SK-MEL-5 (cell line): ENCODE measurements at regions not wholly inside any gene's neighbourhood (a gene's known extent, or its start where the extent isn't known, plus 50 kb on each side); places are given as distances from the start of the nearest gene placed in this dataset.

Source experiments
- DNase-seq: peaks from one replicate; pipeline ENCODE4 v3.0.0-alpha.2; 2016; ENCODE audit warnings: low read depth, low spot score
- in situ Hi-C: cut with HindIII; loops from 2 replicates; pipeline ENCODE4 v1.10.0; 2016; ENCODE audit warnings: low sequenced_read_pairs, high pct_unique_total_duplicates, low pct_unique_long_range_greater_than_20kb

GRCh38 chr16:65875381-65876055 lies 491.0 kb upstream of the CDH5 start:
- in situ Hi-C loops = no loop called here
- no peak for DNase-seq

DNA sequence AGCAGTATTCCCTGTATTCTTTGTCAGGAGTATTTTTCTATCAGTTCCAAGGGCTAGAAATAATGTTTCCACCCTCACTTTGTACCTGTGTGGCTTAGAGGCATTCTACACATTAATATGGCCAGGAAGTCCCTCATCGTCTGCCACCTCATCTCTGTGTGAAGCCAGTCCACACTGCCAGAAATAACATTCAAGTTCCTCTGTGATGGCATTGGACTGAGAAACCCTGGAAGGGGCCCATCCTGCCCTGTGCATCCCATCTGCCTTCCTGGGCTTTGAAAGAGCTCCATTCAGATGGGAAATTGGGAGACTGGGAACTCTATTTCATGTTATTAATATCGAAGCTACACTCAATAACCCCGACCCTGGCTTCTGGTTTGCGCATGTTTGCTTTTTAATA lies 497.2 kb upstream of the CDH5 start:
- in situ Hi-C loops = no loop called here
- no peak for DNase-seq

- in situ Hi-C loops = no loop called here
- no peak for DNase-seq
Observed at GRCh38 chr16:65867276-65867960, 499.1 kb upstream of the CDH5 start.

- in situ Hi-C loops = no loop called here
- no peak for DNase-seq
Observed at GRCh38 chr16:65863236-65863635, 503.3 kb upstream of the CDH5 start.

GRCh38 chr16:65861131-65861731 lies 505.3 kb upstream of the CDH5 start:
- DNase-seq = no peak
- in situ Hi-C loops = no loop called here

DNA sequence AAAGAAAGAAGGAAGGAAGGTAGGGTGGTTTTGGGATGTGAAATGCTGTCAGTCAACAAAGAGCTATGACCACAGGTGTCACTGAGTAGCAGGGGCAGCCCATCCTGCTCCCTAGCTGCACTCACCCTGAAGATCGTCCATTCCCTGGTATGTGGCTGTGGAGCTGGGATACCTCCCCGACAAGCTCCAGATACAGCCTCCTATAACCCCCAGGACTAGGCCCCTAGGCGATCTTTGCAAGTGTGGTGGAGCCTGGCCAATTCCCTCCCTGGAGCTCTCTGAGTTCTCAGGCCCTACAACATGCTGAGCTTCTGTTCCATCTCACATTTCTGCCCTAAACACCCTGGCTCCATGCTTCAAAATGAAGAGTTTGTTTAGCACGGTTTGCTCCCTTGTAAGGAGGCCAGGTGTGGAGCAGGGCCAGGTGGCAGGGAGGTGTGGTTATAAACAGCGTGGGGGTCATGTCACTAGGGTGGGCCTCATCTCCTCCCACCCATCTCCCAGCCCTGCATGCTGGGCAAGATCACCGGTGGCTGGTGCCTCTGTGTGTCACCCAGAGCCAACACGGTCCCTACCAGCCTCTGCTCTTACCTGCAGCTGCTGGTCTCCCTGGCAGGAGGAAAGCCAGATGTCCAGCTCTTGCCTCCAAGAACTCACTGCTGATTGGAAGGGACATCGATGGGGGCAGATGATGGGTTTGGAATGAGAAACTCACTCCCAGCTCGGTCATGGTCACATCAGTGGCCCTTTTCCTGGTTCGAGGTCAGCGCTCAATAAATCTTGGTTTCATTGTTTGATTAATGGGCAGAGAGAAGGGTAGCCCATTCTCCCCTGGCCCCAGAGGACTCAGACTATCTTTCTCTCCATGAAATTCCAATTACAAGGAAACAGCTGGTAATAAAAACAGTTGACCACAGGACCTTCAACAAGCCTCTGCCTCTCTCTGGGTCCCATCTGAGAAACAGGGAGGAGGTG lies 511.0 kb upstream of the CDH5 start:
- no peak for DNase-seq
- in situ Hi-C loops = no loop called here

- DNase-seq = no peak
- in situ Hi-C loops = no loop called here
Observed at GRCh38 chr16:65846210-65846602, 520.3 kb upstream of the CDH5 start.

DNA sequence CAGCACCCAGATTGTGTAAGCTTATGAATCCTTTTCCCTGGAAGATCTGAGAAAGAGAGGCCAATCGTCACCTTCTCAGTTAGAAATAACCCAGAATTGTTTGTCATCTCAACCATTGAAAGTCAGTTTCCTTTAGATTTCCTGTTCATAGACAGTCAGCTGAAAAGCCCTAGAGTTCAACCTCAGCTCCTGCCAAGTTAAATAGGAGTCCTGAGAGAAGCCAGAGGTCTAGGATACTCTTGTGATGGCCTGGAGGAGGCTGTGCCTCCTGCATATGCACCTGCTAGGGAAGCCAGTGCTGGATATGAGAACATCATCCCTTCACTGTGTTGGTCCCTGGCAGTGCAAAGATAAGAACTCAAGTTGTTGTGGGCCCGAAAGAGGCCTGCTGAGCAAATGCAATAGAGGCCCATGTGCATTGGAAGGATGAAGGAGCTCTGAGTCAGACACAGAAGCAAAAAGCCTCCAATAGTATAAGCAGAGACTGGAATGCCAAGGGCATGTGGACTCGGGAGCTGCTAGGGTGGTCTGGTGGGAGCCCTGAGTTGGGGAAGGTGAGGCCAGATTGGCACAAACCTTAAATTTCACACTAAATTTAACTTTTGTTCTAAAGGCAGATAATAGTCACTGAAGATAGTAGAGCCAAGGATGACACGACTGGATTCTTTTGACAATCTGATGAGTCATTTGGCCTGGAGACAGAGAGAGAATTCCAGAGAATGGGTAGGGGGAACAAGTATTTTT lies 520.9 kb upstream of the CDH5 start:
- in situ Hi-C loops = no loop called here
- no peak for DNase-seq

- no peak for DNase-seq
- in situ Hi-C loops = no loop called here
Observed at GRCh38 chr16:65843941-65844340, 522.5 kb upstream of the CDH5 start.

GRCh38 chr16:65842067-65842466 lies 524.4 kb upstream of the CDH5 start:
- in situ Hi-C loops = no loop called here
- DNase-seq = no peak

GRCh38 chr16:65838001-65838400 lies 528.5 kb upstream of the CDH5 start:
- DNase-seq = no peak
- in situ Hi-C loops = no loop called here

GRCh38 chr16:65837464-65837863 lies 529.0 kb upstream of the CDH5 start:
- DNase-seq = no peak
- in situ Hi-C loops = no loop called here

GRCh38 chr16:65834688-65835087 lies 531.8 kb upstream of the CDH5 start:
- in situ Hi-C loops = no loop called here
- DNase-seq = no peak

DNA sequence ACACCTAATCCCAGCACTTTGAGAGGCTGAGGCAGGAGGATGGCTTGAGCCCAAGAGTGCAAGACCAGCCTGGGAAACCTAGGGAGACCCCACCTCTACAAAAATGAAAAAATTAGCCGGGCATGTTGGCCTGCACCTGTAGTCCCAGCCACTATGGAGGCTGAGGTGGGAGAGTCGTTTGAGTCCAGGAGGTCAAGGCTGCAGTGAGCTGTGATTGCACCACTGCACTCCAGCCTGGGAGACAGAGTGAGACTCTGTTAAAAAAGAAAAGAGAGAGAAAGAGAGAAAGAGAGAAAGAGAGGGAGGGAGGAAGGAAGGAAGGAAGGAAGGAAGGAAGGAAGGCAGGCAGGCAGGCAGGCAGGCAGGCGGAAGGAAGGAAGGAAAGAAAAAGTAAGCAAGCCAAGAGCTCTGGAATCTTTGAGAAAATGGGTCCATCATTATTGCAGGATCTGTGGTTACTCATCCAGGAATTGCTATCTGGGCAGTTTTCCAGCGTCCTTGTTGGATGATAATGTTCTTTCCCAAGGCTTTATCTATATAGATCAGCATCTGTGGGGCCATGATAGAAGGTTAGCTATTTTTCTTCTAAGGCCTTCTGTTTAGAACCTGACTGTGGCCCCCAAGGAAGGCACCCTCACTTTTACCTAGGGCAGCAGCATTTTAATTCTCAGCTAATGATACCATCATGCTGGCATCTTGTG lies 533.2 kb upstream of the CDH5 start:
- no peak for DNase-seq
- in situ Hi-C loops = no loop called here

- no peak for DNase-seq
- in situ Hi-C loops = no loop called here
Observed at GRCh38 chr16:65832679-65833078, 533.8 kb upstream of the CDH5 start.

DNA sequence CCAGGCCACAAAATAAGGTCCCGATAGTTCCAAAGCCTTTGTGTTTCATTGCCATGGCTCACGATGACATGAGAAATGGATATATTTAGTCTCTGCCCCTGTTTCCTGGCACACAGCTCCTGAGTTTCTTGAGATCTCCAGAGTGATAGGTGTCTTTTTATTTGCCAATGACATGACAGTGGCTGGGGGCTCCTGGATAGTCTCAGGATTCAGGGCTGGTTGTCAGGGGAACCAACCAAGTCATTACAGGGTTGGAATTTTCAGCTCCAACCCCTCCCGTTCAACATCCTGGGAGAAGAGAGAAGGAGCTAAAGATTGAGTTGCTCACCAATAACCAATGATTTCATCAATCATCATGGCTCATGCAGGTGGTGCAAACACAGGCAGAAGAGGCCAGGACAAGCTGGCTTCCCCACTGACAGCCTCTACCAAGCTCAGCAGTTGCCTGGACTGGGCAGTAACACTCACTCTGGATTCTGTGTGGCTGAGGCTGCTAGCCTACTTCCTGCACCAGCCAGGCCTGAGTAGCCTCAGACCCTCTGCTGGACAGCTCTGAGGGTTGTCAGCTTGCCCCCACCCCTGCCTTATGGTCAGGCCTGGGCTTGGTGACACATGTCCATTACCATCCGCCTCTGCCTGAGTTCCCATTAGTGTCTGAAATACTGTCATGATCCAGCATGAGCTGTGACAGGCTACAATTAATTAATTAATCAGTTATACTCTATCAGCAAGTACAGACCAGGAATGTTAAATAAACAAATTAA lies 534.4 kb upstream of the CDH5 start:
- in situ Hi-C loops = no loop called here
- DNase-seq = no peak
